Neutrophil (primary cell): ENCODE measurements at regions not wholly inside any gene's neighbourhood (a gene's known extent, or its start where the extent isn't known, plus 50 kb on each side); places are given as distances from the start of the nearest gene placed in this dataset.
A peak's percentile ranks its signal among the peaks of the same experiment; 100 is the strongest.

ENCODE experiments used
- H3K27ac ChIP-seq: fragments of 200-600 bp; sonication (generic); 2 replicates; pipeline ENCODE4 v1.5.1; 2016; ENCODE audit warnings: mild to moderate bottlenecking, moderate library complexity
- H3K27me3 ChIP-seq: fragments of 200-600 bp; sonication (generic); 2 replicates; pipeline ENCODE4 v1.6.0; 2016; ENCODE audit warnings: mild to moderate bottlenecking
- H3K36me3 ChIP-seq: fragments of 200-600 bp; sonication (generic); 2 replicates; pipeline ENCODE4 v1.5.1; 2017
- H3K4me1 ChIP-seq, 2 experiments: fragments of 200-600 bp in 1 of 2; sonication (generic) in 1 of 2; 1 replicate in 1 of 2; 2 replicates in 1 of 2; pipeline versions ENCODE4 v1.5.1 to v1.6.1; 2013 to 2016; ENCODE audit warnings: low read depth in 1 of 2, low read length in 1 of 2, mild to moderate bottlenecking in 1 of 2, moderate library complexity in 1 of 2; ENCODE audit not compliant: control insufficient read depth in 1 of 2, insufficient read depth in 1 of 2
- H3K4me3 ChIP-seq, 2 experiments: fragments of 200-600 bp in 1 of 2; sonication (generic) in 1 of 2; 1 replicate in 1 of 2; 2 replicates in 1 of 2; pipeline ENCODE4 v1.5.1; 2013 to 2016; ENCODE audit warnings: low read depth in 1 of 2, low read length in 1 of 2, mild to moderate bottlenecking in 1 of 2, moderate library complexity in 1 of 2
- H3K9me3 ChIP-seq: fragments of 200-600 bp; sonication (generic); 2 replicates; pipeline ENCODE4 v1.5.1; 2016
- TF ChIP-seq, protein P1 (sequence below): fragments of 200-600 bp; sonication (generic); IDR thresholded peaks from 2 replicates; pipeline ENCODE4 v1.5.1; 2016; ENCODE audit warnings: antibody characterized with exemption

DNA sequence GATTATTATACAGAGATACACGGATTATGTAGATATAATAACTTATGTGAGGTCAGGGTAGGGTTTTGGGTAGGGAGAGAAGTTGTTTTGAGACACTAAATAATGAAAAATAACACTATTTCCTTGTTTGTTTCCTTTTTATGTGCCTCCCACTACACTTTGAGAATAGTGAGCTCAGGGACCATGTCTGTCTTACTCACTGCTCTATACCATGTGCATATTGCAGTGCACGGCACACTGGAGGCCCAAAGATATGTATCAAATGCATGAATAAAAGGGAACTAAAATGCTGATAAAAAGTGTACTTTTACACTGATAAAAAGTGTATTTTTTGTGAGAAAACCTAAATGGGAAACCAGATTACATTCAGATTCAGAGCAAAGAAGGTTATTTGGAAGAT is 151.4 kb upstream of the NABP1 start:
- H3K27me3 ChIP-seq, result no peaks in the 10 kb centered on the region
- TF ChIP-seq, protein P1, sequence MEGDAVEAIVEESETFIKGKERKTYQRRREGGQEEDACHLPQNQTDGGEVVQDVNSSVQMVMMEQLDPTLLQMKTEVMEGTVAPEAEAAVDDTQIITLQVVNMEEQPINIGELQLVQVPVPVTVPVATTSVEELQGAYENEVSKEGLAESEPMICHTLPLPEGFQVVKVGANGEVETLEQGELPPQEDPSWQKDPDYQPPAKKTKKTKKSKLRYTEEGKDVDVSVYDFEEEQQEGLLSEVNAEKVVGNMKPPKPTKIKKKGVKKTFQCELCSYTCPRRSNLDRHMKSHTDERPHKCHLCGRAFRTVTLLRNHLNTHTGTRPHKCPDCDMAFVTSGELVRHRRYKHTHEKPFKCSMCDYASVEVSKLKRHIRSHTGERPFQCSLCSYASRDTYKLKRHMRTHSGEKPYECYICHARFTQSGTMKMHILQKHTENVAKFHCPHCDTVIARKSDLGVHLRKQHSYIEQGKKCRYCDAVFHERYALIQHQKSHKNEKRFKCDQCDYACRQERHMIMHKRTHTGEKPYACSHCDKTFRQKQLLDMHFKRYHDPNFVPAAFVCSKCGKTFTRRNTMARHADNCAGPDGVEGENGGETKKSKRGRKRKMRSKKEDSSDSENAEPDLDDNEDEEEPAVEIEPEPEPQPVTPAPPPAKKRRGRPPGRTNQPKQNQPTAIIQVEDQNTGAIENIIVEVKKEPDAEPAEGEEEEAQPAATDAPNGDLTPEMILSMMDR, result no peak
- H3K9me3 ChIP-seq, result no peaks in the 10 kb centered on the region
- H3K27ac ChIP-seq, result no peak overlapping the region
- H3K4me3 ChIP-seq, result no peak overlapping the region
- no peaks in the 10 kb centered on the region for H3K36me3 ChIP-seq
- H3K4me1 ChIP-seq, result peaks cover 0 to 3% of the 10 kb centered on the region in 2 experiments

DNA sequence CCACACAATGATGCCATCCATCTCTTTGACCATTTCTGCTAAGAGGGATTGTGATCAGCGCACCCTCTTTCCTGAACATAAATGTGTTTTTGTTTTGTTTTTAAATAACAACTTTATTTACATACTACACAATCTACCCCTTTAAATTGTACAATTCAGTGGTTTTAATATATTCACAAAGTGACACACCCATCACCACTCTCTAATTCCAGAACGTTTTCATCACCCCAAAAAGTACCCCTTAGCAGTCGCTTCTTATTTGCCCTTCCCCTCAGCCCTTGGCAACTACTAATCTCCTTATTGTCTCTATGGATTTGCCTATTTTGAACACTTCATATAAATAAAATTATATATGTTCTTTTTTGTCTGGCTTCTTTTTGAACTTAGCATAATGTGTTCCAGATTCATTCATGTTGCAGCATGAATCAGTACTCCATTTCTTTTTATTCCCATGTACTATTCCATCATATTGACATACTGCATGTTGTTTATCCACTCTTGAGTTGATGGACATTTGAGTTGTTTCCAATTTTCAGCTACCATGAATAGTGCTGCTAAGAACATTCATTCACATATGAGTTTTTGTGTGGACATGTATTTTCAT is 150.9 kb upstream of the NABP1 start:
- Histone ChIP-seq H3K4me3 (no peak overlapping the region), H3K27me3 (no peaks in the 10 kb centered on the region), H3K36me3 (no peaks in the 10 kb centered on the region), H3K9me3 (no peaks in the 10 kb centered on the region), H3K4me1 (peaks cover 0 to 3% of the 10 kb centered on the region in 2 experiments), H3K27ac (no peak overlapping the region)
- TF ChIP-seq, protein P1, result no peak

DNA sequence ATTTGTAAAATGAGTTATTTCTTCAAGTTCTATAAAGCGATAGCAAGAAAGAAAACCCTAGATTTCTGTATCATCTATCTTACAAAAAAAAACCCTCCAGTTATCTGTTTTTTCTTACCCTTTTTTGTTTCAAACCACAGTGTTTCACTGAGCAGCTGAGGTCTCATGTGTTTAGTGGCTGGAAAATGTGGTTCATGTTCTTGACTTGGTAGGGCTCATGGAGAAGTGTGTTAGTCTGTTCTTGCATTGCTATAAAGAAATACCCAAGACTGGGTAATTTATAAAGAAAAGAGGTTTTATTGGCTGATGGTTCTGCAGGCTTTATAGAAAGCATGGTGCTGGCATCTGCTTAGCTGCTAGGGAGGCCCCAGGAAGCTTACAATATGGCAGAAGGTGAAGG is 147.3 kb upstream of the NABP1 start:
- TF ChIP-seq, protein P1, result no peak
- H3K4me3 ChIP-seq, result no peak overlapping the region
- H3K27ac ChIP-seq, result no peak overlapping the region
- no peaks in the 10 kb centered on the region for H3K27me3 ChIP-seq
- no peaks in the 10 kb centered on the region for H3K36me3 ChIP-seq
- no peaks in the 10 kb centered on the region for H3K9me3 ChIP-seq
- peaks cover 13 to 17% of the 10 kb centered on the region in 2 experiments for H3K4me1 ChIP-seq

DNA sequence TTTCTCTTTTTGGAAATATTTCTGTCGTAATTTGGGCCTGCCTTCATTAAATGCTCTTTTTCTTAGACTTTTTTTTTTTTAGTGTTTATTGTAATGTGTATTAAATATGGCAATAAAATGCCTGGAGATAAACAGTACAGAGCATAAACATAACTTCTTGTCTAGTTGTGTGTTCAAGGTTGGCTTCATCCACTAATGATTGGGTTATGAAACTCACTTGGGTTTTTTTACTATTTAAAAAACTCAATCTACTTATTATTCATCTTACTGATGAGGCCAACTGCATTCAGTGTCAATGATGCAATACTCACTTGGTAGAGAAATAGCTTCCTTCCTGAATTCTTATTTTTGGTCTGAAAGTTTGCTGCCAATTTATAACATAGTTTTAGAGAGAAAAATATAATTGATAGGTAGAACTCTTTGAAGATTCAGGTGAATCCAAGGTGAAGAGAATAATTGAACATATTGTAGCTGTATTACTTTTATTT is 144.2 kb upstream of the NABP1 start:
- Histone ChIP-seq H3K36me3 (no peaks in the 10 kb centered on the region), H3K4me1 (peaks cover 10 to 17% of the 10 kb centered on the region in 2 experiments), H3K27ac (peak overlapping the region; percentile 7), H3K27me3 (no peaks in the 10 kb centered on the region), H3K9me3 (no peaks in the 10 kb centered on the region), H3K4me3 (no peak overlapping the region)
- TF ChIP-seq, protein P1, result no peak

DNA sequence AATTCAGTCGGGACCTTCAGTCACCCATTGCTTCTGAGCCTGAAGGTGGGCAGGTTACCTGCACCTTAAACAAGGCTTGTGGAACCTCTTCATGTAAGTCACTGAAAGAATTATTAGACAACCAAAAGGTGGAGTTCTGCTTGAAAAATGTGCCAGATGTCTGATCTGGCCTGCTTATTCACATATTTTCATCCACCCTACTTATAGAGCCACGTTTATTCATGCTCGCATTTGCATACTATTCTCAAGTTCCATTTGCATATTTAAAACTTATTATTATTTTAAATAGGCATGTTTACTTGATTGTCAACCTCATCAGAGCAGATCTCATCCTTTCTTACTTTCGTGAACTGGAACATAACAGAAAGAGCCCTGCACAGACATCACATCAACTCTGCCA is 140.0 kb upstream of the NABP1 start:
- H3K36me3 ChIP-seq, result no peaks in the 10 kb centered on the region
- peaks cover 10 to 17% of the 10 kb centered on the region in 2 experiments for H3K4me1 ChIP-seq
- H3K9me3 ChIP-seq, result no peaks in the 10 kb centered on the region
- H3K27me3 ChIP-seq, result no peaks in the 10 kb centered on the region
- no peak overlapping the region for H3K4me3 ChIP-seq
- TF ChIP-seq, protein P1, result no peak
- no peak overlapping the region for H3K27ac ChIP-seq
